ENCODE measurements at regions not wholly inside any gene's neighbourhood (a gene's known extent, or its start where the extent isn't known, plus 50 kb on each side); places are given as distances from the start of the nearest gene placed in this dataset.

GRCh38 chr2:191749181-191749540, 71.2 kb downstream of the NABP1 start:
- DNase-seq, result no peak
- Histone ChIP-seq H3K79me2 (ENCODE audit: insufficient read depth) (no peaks in the 10 kb centered on the region), H3F3A (ENCODE audit: insufficient read depth) (peaks cover 33% of the 10 kb centered on the region), H3K27ac (no peak overlapping the region), H3K4me3 (no peak overlapping the region), H3K36me3 (ENCODE audit: low read depth) (no peaks in the 10 kb centered on the region), H3K9me2 (ENCODE audit: insufficient read depth) (no peaks in the 10 kb centered on the region), H3K27me3 (replicated peaks; ENCODE audit: insufficient read depth) (no peaks in the 10 kb centered on the region), H4K20me1 (ENCODE audit: insufficient read depth) (no peaks in the 10 kb centered on the region), H3K4me2 (ENCODE audit: unreplicated experiment) (no peak overlapping the region), H3K9ac (no peak overlapping the region), H2AFZ (no peak overlapping the region), H3K9me3 (ENCODE audit: low read depth) (no peaks in the 10 kb centered on the region), H3K4me1 (ENCODE audit: insufficient read depth) (peaks cover 32% of the 10 kb centered on the region)
- in situ Hi-C loops (cut with MboI), result no loop called here
- WGBS, 2 experiments (ENCODE audit: low coverage in 1 of 2, low lambda C conversion rate in 2 of 2, missing lambda C conversion rate in 2 of 2), result 97 to 98% methylated on average over 4 of the region's 4 CpGs
- TF ChIP-seq EZH2phosphoT487 (IDR thresholded peaks at IDR 0.05; ENCODE audit: insufficient read depth, low read depth), result no peak
- TF ChIP-seq EZH2 (IDR thresholded peaks at IDR 0.05; ENCODE audit: insufficient read depth, poor library complexity, severe bottlenecking), result no peak

- Histone ChIP-seq H3K27me3 (replicated peaks; ENCODE audit: insufficient read depth) (no peaks in the 10 kb centered on the region), H3K4me2 (ENCODE audit: unreplicated experiment) (no peak overlapping the region), H3K9me2 (ENCODE audit: insufficient read depth) (no peaks in the 10 kb centered on the region), H3K27ac (no peak overlapping the region), H3K4me3 (no peak overlapping the region), H3K36me3 (ENCODE audit: low read depth) (no peaks in the 10 kb centered on the region), H2AFZ (no peak overlapping the region), H4K20me1 (ENCODE audit: insufficient read depth) (no peaks in the 10 kb centered on the region), H3K9me3 (ENCODE audit: low read depth) (no peaks in the 10 kb centered on the region), H3K9ac (no peak overlapping the region), H3K79me2 (ENCODE audit: insufficient read depth) (no peaks in the 10 kb centered on the region), H3K4me1 (ENCODE audit: insufficient read depth) (no peaks in the 10 kb centered on the region), H3F3A (ENCODE audit: insufficient read depth) (no peaks in the 10 kb centered on the region)
- TF ChIP-seq EZH2phosphoT487 (IDR thresholded peaks at IDR 0.05; ENCODE audit: insufficient read depth, low read depth), result no peak
- TF ChIP-seq EZH2 (IDR thresholded peaks at IDR 0.05; ENCODE audit: insufficient read depth, poor library complexity, severe bottlenecking), result no peak
- in situ Hi-C loops (cut with MboI), result no loop called here
- DNase-seq, result no peak
- WGBS, 2 experiments (ENCODE audit: low coverage in 1 of 2, low lambda C conversion rate in 2 of 2, missing lambda C conversion rate in 2 of 2), result 95 to 97% methylated on average over 3 of the region's 3 CpGs
Observed at GRCh38 chr2:191754103-191754502, 76.2 kb downstream of the NABP1 start.

DNA sequence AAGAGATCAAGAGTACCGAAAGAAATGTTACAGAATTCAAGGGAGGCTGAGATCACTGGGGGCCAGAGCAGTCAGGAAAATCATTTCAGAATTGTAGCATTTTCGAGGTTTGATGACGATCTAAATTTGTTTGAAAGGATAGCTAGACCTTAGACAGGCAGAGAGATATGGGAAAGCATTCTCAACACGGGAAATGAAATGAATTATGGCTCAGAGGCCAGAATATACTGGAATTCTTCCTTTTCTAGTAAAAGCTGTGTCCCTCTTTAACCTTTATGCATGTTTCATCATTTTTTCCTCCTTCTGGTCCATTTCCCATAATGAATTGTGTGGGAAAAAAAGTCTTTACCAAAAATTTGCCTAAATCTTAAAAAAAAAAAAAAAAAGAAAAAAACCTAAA, 78.8 kb downstream of the NABP1 start:
- no peaks in the 10 kb centered on the region for H3K9me3 ChIP-seq (ENCODE audit: low read depth)
- no peak overlapping the region for H3K4me2 ChIP-seq (ENCODE audit: unreplicated experiment)
- H4K20me1 ChIP-seq (ENCODE audit: insufficient read depth), result no peaks in the 10 kb centered on the region
- no peak overlapping the region for H2AFZ ChIP-seq
- H3K9ac ChIP-seq, result no peak overlapping the region
- no peaks in the 10 kb centered on the region for H3F3A ChIP-seq (ENCODE audit: insufficient read depth)
- no peaks in the 10 kb centered on the region for H3K4me1 ChIP-seq (ENCODE audit: insufficient read depth)
- H3K27me3 ChIP-seq (replicated peaks; ENCODE audit: insufficient read depth), result no peaks in the 10 kb centered on the region
- H3K9me2 ChIP-seq (ENCODE audit: insufficient read depth), result no peaks in the 10 kb centered on the region
- TF ChIP-seq EZH2 (IDR thresholded peaks at IDR 0.05; ENCODE audit: insufficient read depth, poor library complexity, severe bottlenecking), result no peak
- no peak for TF ChIP-seq EZH2phosphoT487 (IDR thresholded peaks at IDR 0.05; ENCODE audit: insufficient read depth, low read depth)
- DNase-seq, result no peak
- no peak overlapping the region for H3K27ac ChIP-seq
- H3K4me3 ChIP-seq, result no peak overlapping the region
- H3K79me2 ChIP-seq (ENCODE audit: insufficient read depth), result no peaks in the 10 kb centered on the region
- 21 to 32% methylated on average over 4 of the region's 4 CpGs for WGBS, 2 experiments (ENCODE audit: low coverage in 1 of 2, low lambda C conversion rate in 2 of 2, missing lambda C conversion rate in 2 of 2)
- in situ Hi-C loops (cut with MboI), result no loop called here
- no peaks in the 10 kb centered on the region for H3K36me3 ChIP-seq (ENCODE audit: low read depth)

GRCh38 chr2:191757208-191757607, 79.3 kb downstream of the NABP1 start:
- H4K20me1 ChIP-seq (ENCODE audit: insufficient read depth), result no peaks in the 10 kb centered on the region
- no peaks in the 10 kb centered on the region for H3K9me2 ChIP-seq (ENCODE audit: insufficient read depth)
- no peak overlapping the region for H3K27ac ChIP-seq
- H3K36me3 ChIP-seq (ENCODE audit: low read depth), result no peaks in the 10 kb centered on the region
- no peaks in the 10 kb centered on the region for H3K4me1 ChIP-seq (ENCODE audit: insufficient read depth)
- H3K9me3 ChIP-seq (ENCODE audit: low read depth), result no peaks in the 10 kb centered on the region
- H3K79me2 ChIP-seq (ENCODE audit: insufficient read depth), result no peaks in the 10 kb centered on the region
- H2AFZ ChIP-seq, result no peak overlapping the region
- 18 to 30% methylated on average over 1 of the region's 1 CpG for whole genome bisulfite sequencing, 2 experiments (ENCODE audit: low coverage in 1 of 2, low lambda C conversion rate in 2 of 2, missing lambda C conversion rate in 2 of 2)
- in situ Hi-C loops (cut with MboI), result no loop called here
- no peak for TF ChIP-seq EZH2 (IDR thresholded peaks at IDR 0.05; ENCODE audit: insufficient read depth, poor library complexity, severe bottlenecking)
- no peaks in the 10 kb centered on the region for H3F3A ChIP-seq (ENCODE audit: insufficient read depth)
- H3K27me3 ChIP-seq (replicated peaks; ENCODE audit: insufficient read depth), result no peaks in the 10 kb centered on the region
- no peak for DNase-seq
- no peak overlapping the region for H3K4me3 ChIP-seq
- H3K4me2 ChIP-seq (ENCODE audit: unreplicated experiment), result no peak overlapping the region
- no peak overlapping the region for H3K9ac ChIP-seq

Data from GM23248 (cell line).